Chondrocyte (in vitro differentiated cells): ENCODE measurements at regions not wholly inside any gene's neighbourhood (a gene's known extent, or its start where the extent isn't known, plus 50 kb on each side); places are given as distances from the start of the nearest gene placed in this dataset.

Source experiments
- DNase-seq: peaks from one replicate; pipeline ENCODE4 v3.0.0; 2021; ENCODE audit warnings: mixed read lengths, low spot score
- H3K27ac Mint-ChIP-seq: one replicate; pipeline ENCODE4 v1.8.0; 2021; ENCODE audit warnings: mild to moderate bottlenecking, moderate library complexity, mixed read lengths; ENCODE audit not compliant: unreplicated experiment
- H3K27me3 Mint-ChIP-seq: 2 replicates; pipeline ENCODE4 v1.8.0; 2021; ENCODE audit warnings: low read depth, mixed read lengths
- H3K36me3 Mint-ChIP-seq: 2 replicates; pipeline ENCODE4 v1.8.0; 2021; ENCODE audit warnings: low read depth, mixed read lengths
- H3K4me1 Mint-ChIP-seq: 2 replicates; pipeline ENCODE4 v1.8.0; 2021; ENCODE audit warnings: low read depth, mild to moderate bottlenecking, mixed read lengths
- H3K4me3 Mint-ChIP-seq: one replicate; pipeline ENCODE4 v1.8.0; 2021; ENCODE audit warnings: mild to moderate bottlenecking, moderate library complexity, mixed read lengths; ENCODE audit not compliant: unreplicated experiment
- H3K9me3 Mint-ChIP-seq: 2 replicates; pipeline ENCODE4 v1.8.0; 2021; ENCODE audit warnings: low read depth, mixed read lengths
- TF ChIP-seq, protein P1 (sequence below): fragments of 200-600 bp; sonication (generic); IDR thresholded peaks from 2 replicates; pipeline ENCODE4 v1.5.0; 2021; ENCODE audit warnings: antibody characterized with exemption, mild to moderate bottlenecking, moderate library complexity

DNA sequence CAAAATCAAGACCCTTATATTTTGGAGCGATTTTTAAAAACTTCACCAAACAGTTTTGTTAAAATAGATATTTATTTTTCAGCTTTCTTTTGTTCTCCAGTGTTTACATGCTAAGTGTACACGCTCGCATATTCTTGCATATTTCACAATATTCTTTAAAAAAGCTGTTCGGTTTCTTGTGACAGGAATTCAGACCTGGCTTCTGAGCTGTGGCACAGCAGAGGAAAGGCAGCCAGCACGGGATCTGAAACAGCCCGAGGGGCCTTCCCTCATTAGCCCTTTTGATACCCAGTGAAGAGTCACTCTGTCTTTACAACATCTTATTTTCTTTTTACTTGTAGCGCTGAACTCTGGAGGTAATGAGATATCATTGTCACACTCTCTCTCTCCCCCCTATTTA lies 234.0 kb downstream of the B3GLCT start:
- peaks cover 63% of the 10 kb centered on the region for H3K27me3 Mint-ChIP-seq
- no peaks in the 10 kb centered on the region for H3K9me3 Mint-ChIP-seq
- no peaks in the 10 kb centered on the region for H3K36me3 Mint-ChIP-seq
- TF ChIP-seq, protein P1, sequence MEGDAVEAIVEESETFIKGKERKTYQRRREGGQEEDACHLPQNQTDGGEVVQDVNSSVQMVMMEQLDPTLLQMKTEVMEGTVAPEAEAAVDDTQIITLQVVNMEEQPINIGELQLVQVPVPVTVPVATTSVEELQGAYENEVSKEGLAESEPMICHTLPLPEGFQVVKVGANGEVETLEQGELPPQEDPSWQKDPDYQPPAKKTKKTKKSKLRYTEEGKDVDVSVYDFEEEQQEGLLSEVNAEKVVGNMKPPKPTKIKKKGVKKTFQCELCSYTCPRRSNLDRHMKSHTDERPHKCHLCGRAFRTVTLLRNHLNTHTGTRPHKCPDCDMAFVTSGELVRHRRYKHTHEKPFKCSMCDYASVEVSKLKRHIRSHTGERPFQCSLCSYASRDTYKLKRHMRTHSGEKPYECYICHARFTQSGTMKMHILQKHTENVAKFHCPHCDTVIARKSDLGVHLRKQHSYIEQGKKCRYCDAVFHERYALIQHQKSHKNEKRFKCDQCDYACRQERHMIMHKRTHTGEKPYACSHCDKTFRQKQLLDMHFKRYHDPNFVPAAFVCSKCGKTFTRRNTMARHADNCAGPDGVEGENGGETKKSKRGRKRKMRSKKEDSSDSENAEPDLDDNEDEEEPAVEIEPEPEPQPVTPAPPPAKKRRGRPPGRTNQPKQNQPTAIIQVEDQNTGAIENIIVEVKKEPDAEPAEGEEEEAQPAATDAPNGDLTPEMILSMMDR = no peak
- DNase-seq = no peak
- H3K4me3 Mint-ChIP-seq = no peak overlapping the region
- no peak overlapping the region for H3K27ac Mint-ChIP-seq
- no peaks in the 10 kb centered on the region for H3K4me1 Mint-ChIP-seq

DNA sequence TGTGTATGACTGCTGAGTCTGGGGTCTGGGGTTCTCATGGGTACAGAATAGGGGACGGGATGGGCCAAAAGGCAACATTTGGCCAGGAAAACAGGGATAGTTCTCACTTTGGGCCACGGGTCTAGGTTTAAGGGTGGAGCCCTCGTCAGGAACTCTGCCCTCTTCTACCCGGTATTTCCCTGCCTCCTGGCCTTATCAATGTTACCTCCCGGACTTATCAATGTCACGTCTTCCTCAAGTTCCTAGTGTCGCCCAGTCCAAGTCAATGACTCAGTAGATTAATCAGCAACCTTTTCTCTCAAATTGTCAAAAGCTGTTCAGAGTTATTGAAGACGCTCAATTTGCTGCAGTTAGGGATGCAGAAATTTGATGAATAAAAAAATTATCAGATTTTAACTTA lies 234.8 kb downstream of the B3GLCT start:
- Mint-ChIP-seq H3K9me3 (no peaks in the 10 kb centered on the region), H3K36me3 (no peaks in the 10 kb centered on the region), H3K27ac (no peak overlapping the region), H3K27me3 (peaks cover 64% of the 10 kb centered on the region), H3K4me1 (no peaks in the 10 kb centered on the region), H3K4me3 (no peak overlapping the region)
- no peak for DNase-seq
- TF ChIP-seq, protein P1 = no peak

DNA sequence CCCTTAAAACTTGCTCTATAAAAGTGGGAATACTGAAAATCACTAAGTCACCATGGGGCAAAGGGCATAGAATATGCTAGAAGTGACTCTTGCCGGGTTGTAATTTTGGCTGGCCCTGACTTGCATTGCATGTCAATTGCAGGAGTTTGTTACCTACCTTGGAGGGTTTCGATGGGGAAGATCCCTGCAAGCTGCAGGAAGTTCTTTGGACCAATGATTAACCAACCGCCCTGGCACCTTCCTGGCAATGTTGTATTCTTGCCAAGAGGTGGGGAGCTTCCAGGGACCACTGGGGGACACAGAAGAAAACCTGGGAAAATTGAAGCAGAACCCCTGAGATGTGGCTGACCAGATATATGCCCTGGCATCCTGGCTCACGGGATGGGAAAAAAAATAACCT lies 235.8 kb downstream of the B3GLCT start:
- Mint-ChIP-seq H3K9me3 (no peaks in the 10 kb centered on the region), H3K4me1 (no peaks in the 10 kb centered on the region), H3K27ac (no peak overlapping the region), H3K36me3 (no peaks in the 10 kb centered on the region), H3K27me3 (peaks cover 58% of the 10 kb centered on the region), H3K4me3 (no peak overlapping the region)
- TF ChIP-seq, protein P1 = no peak
- no peak for DNase-seq

DNA sequence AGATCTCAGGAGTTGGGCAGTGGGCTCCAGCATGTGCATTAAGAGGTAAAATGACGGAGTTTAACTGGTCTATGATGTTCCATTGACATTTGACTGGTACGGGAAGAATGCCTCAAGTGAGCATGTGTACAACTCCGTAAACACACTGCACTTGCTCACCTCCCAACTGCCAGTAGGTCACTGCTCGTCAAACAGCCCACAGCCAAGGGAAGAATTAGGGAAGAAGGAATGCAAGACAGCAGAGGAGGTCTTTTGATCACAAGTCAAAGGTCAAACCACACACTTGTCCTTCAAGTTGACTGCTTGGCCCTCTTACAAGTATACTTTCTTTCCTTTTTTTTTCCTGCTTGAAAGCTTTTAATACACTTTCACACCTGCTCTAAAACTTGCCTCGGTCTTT lies 236.7 kb downstream of the B3GLCT start:
- H3K9me3 Mint-ChIP-seq = no peaks in the 10 kb centered on the region
- TF ChIP-seq, protein P1 = no peak
- H3K4me3 Mint-ChIP-seq = no peak overlapping the region
- H3K36me3 Mint-ChIP-seq = no peaks in the 10 kb centered on the region
- no peaks in the 10 kb centered on the region for H3K4me1 Mint-ChIP-seq
- no peak for DNase-seq
- no peak overlapping the region for H3K27ac Mint-ChIP-seq
- H3K27me3 Mint-ChIP-seq = peaks cover 52% of the 10 kb centered on the region

DNA sequence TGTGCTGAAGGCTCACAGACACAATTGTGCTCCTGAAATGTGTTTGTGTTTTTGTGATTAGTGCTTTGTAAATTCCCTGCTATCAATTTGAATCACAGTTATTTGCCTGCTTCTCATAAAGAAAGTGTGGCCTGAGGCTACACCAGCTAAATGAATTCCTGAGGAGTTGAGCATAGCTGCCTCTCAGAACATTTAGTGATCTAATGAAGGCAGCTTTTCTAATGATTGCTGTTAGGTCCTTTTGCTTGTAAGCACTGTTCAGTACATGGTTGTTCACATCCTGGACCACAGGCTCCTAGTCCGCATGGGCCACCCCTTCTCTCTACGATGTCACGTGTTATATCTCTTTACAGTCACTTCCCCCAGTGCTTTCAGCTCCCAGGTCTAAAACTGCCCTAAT lies 238.2 kb downstream of the B3GLCT start:
- DNase-seq = no peak
- H3K27me3 Mint-ChIP-seq = peaks cover 52% of the 10 kb centered on the region
- no peaks in the 10 kb centered on the region for H3K36me3 Mint-ChIP-seq
- no peak overlapping the region for H3K4me3 Mint-ChIP-seq
- no peaks in the 10 kb centered on the region for H3K4me1 Mint-ChIP-seq
- TF ChIP-seq, protein P1 = no peak
- H3K9me3 Mint-ChIP-seq = no peaks in the 10 kb centered on the region
- no peak overlapping the region for H3K27ac Mint-ChIP-seq
